Activated CD4-positive, alpha-beta T cell treated with anti-CD3 and anti-CD28 coated beads for 36 hours (primary cell): ENCODE measurements at regions not wholly inside any gene's neighbourhood (a gene's known extent, or its start where the extent isn't known, plus 50 kb on each side); places are given as distances from the start of the nearest gene placed in this dataset.

Experiments used
- ATAC-seq: fragments of 200-7000 bp; cut with Tn5 transposase; one replicate; pipeline ENCODE4 v1.10.0; 2021; ENCODE audit warnings: mild to moderate bottlenecking, moderate library complexity
- CTCF ChIA-PET: fragments of 350-600 bp; sonication (Branson Sonifier 250); formaldehyde crosslinking; loops from one replicate; lab custom pipeline; 2021; ENCODE audit warnings: antibody characterized with exemption; lab: Charles Lee
- POLR2A ChIA-PET: fragments of 350-600 bp; sonication (Branson Sonifier 250); formaldehyde crosslinking; loops from one replicate; lab custom pipeline; 2021; ENCODE audit warnings: antibody characterized with exemption, inconsistent platforms; lab: Charles Lee
- DNase-seq: peaks from one replicate; pipeline ENCODE4 v3.0.0-alpha.2; 2020
- H3K27ac Mint-ChIP-seq: one replicate; pipeline ENCODE4 v1.8.0; 2021; ENCODE audit warnings: mixed read lengths
- H3K27me3 Mint-ChIP-seq: one replicate; pipeline ENCODE4 v1.8.0; 2021; ENCODE audit warnings: mixed read lengths
- H3K36me3 Mint-ChIP-seq: one replicate; pipeline ENCODE4 v1.8.0; 2021; ENCODE audit warnings: low read depth, mixed read lengths
- H3K4me1 Mint-ChIP-seq: one replicate; pipeline ENCODE4 v1.8.0; 2021; ENCODE audit warnings: mixed read lengths
- H3K4me3 Mint-ChIP-seq: one replicate; pipeline ENCODE4 v1.8.0; 2021; ENCODE audit warnings: mild to moderate bottlenecking, moderate library complexity, mixed read lengths
- H3K9me3 Mint-ChIP-seq: one replicate; pipeline ENCODE4 v1.8.0; 2021; ENCODE audit warnings: low read depth, mixed read lengths
- intact Hi-C, 2 experiments: fragments of 100-400 bp; cut with DNase I in 1 of 2; cut with micrococcal nuclease in 1 of 2; formaldehyde crosslinking; loops; one replicate each; pipeline versions ENCODE4 v1.14.2 to v1.15.1; 2022 to 2024; cut with DNase I, micrococcal nuclease

DNA sequence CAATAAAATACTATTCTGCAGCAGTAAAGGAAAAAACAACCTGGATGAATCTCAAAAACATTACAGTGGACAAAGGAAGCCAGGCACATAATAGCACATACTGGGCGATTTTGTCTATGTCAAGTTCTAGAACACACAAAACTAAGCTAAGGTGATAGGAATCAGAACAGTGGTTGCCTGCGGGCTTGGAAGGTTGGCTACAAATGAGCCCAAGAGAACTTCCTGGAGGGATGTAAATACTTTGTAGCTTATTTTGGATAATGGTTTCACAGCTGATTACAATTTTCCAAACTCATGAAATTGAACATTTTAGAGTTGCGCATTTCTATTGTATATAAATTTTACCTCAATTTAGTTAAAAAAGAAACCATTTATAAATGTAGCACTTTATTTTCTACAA is 67.6 kb upstream of the CES5A start:
- CTCF ChIA-PET: interaction anchor here (0.6 to 2.4 kb wide), 6 partner anchors 13 to 376 kb away, joined by 3 to 21 read pairs (median 3); no protein-coding TSS in a partner anchor
- intact Hi-C loops: no loop called here
- POLR2A ChIA-PET: no interaction called here
- H3K27me3 Mint-ChIP-seq: peaks cover 30% of the 10 kb centered on the region
- no peak overlapping the region for H3K4me3 Mint-ChIP-seq
- H3K36me3 Mint-ChIP-seq: no peaks in the 10 kb centered on the region
- no peaks in the 10 kb centered on the region for H3K4me1 Mint-ChIP-seq
- H3K27ac Mint-ChIP-seq: no peak overlapping the region
- DNase-seq: no peak
- no peak for ATAC-seq
- no peaks in the 10 kb centered on the region for H3K9me3 Mint-ChIP-seq

DNA sequence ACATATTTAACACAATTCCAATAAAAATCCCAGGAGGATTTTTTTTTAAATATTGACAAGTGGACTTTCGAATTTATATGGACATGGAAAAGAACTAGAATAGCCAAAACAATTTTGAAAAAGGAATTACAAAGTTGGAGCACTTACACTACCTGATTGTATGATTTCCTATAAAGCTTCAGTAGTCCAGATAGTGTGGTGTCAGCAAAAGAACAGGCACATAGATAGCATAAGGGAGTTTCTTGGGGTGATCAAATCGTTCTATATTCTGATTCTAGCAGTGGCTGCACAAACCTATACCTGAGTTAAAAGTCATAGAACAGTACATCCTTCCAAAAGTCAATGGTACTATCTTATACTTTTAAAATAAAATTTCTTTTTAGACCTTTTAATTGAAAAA is 66.4 kb upstream of the CES5A start:
- ATAC-seq: no peak
- H3K4me1 Mint-ChIP-seq: no peaks in the 10 kb centered on the region
- intact Hi-C loops: no loop called here
- peaks cover 26% of the 10 kb centered on the region for H3K27me3 Mint-ChIP-seq
- H3K9me3 Mint-ChIP-seq: no peaks in the 10 kb centered on the region
- ChIA-PET CTCF (interaction anchor here (0.9 to 1.8 kb wide), 3 partner anchors 9 to 477 kb away, joined by 3 to 6 read pairs (median 3); no protein-coding TSS in a partner anchor), POLR2A (no interaction called here)
- no peak for DNase-seq
- no peak overlapping the region for H3K27ac Mint-ChIP-seq
- H3K36me3 Mint-ChIP-seq: no peaks in the 10 kb centered on the region
- H3K4me3 Mint-ChIP-seq: no peak overlapping the region

DNA sequence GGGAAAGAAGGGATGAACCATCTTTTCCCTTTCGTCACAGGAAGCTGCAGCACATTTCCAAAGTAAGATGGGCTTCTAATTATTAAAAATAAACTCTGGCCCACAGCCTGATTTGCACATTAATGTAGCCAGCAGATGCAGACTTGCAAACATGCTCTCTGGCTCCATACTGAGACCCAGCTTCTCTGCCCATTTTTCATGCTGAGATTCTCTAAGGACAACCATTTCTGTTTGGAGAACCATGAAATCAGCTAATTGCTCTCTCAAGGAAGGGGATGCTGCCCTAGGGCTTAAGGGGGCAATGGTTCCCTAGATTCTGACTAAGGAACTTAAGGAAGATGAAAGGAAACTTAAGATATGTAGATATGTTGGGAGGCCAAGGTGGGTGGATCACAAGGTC is 63.0 kb upstream of the CES5A start:
- DNase-seq (no peak), ATAC-seq (no peak)
- no peak overlapping the region for H3K27ac Mint-ChIP-seq
- POLR2A ChIA-PET: no interaction called here
- no peaks in the 10 kb centered on the region for H3K4me1 Mint-ChIP-seq
- CTCF ChIA-PET: interaction anchor here (0.8 kb wide), 1 partner anchor 706 kb away, joined by 3 read pairs; no protein-coding TSS in a partner anchor
- H3K36me3 Mint-ChIP-seq: no peaks in the 10 kb centered on the region
- H3K4me3 Mint-ChIP-seq: no peak overlapping the region
- intact Hi-C loops: no loop called here
- H3K27me3 Mint-ChIP-seq: peaks cover 24% of the 10 kb centered on the region
- H3K9me3 Mint-ChIP-seq: no peaks in the 10 kb centered on the region

DNA sequence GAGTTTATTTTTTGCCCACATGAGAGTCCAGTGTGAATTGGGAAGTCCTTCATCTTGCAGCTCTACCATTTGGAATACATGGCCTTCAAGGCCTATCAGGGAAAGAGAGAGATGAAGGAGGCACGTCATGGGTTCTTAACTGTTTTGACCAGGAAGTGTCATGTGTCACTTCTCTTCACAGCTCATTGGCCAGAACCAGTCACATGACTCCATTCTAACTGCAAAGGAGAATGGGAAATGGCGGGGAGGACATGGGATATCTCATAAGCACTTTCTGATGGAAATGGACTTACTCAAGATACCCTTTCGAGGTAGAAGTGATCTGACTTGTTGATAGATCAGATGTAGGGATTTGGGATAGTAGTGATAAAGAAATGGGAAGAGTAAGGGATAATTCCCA is 57.9 kb upstream of the CES5A start:
- Mint-ChIP-seq H3K4me3 (no peak overlapping the region), H3K27ac (no peak overlapping the region), H3K9me3 (no peaks in the 10 kb centered on the region), H3K4me1 (no peaks in the 10 kb centered on the region), H3K27me3 (peaks cover 9% of the 10 kb centered on the region), H3K36me3 (no peaks in the 10 kb centered on the region)
- no peak for ATAC-seq
- intact Hi-C loops: no loop called here
- POLR2A ChIA-PET: no interaction called here
- no peak for DNase-seq
- CTCF ChIA-PET: interaction anchor here (0.9 to 1.0 kb wide), 2 partner anchors 9 to 13 kb away, joined by 3 read pairs; no protein-coding TSS in a partner anchor

- CTCF ChIA-PET: no interaction called here
- intact Hi-C loops: no loop called here
- POLR2A ChIA-PET: no interaction called here
- Mint-ChIP-seq H3K4me1 (no peaks in the 10 kb centered on the region), H3K36me3 (no peaks in the 10 kb centered on the region), H3K27ac (no peak overlapping the region), H3K4me3 (no peak overlapping the region), H3K9me3 (no peaks in the 10 kb centered on the region), H3K27me3 (peaks cover 3% of the 10 kb centered on the region)
- DNase-seq: no peak
- ATAC-seq: no peak
These were observed 54.9 kb upstream of the CES5A start for GRCh38 chr16:55930036-55930435.

- DNase-seq (no peak), ATAC-seq (no peak)
- H3K4me1 Mint-ChIP-seq: no peaks in the 10 kb centered on the region
- H3K9me3 Mint-ChIP-seq: no peaks in the 10 kb centered on the region
- H3K27ac Mint-ChIP-seq: no peak overlapping the region
- H3K36me3 Mint-ChIP-seq: no peaks in the 10 kb centered on the region
- no peak overlapping the region for H3K4me3 Mint-ChIP-seq
- intact Hi-C loops: no loop called here
- H3K27me3 Mint-ChIP-seq: no peaks in the 10 kb centered on the region
- ChIA-PET CTCF (no interaction called here), POLR2A (no interaction called here)
These were observed 54.0 kb upstream of the CES5A start for GRCh38 chr16:55929181-55929580.

DNA sequence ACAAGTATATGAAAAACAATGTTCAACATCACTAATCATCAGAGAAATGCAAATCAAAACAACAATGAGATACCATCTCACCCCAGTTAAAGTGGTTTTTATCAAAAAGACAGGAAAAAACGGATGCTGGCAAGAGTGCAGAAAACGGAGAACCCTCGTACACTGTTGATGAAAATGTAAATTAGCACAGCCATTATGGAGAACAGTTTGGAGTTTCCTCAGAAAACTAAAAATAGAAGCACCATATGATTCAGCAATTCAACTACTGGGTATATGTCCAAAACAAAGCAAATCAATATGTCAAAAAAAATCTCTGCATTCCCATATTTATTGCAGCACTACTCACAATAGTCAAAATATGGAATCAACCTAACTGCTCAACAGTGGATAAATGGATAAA is 50.1 kb upstream of the CES5A start:
- ChIA-PET CTCF (no interaction called here), POLR2A (no interaction called here)
- H3K27me3 Mint-ChIP-seq: peaks cover 23% of the 10 kb centered on the region
- H3K4me1 Mint-ChIP-seq: no peaks in the 10 kb centered on the region
- ATAC-seq (no peak), DNase-seq (no peak)
- intact Hi-C loops: no loop called here
- H3K27ac Mint-ChIP-seq: no peak overlapping the region
- no peaks in the 10 kb centered on the region for H3K9me3 Mint-ChIP-seq
- H3K36me3 Mint-ChIP-seq: no peaks in the 10 kb centered on the region
- H3K4me3 Mint-ChIP-seq: no peak overlapping the region
